Fibroblast of skin of left quadriceps (primary cell): ENCODE measurements at regions not wholly inside any gene's neighbourhood (a gene's known extent, or its start where the extent isn't known, plus 50 kb on each side); places are given as distances from the start of the nearest gene placed in this dataset.
"Not testable (repeated sequence)": the region's sequence is repeated elsewhere in the genome, so short reads cannot be mapped to it uniquely, and the experiment has no call there.

ENCODE experiments used
- DNase-seq, 2 experiments: peaks; one replicate each; pipeline ENCODE4 v3.0.0-alpha.2; 2013; ENCODE audit warnings: low read depth in 2 of 2

DNA sequence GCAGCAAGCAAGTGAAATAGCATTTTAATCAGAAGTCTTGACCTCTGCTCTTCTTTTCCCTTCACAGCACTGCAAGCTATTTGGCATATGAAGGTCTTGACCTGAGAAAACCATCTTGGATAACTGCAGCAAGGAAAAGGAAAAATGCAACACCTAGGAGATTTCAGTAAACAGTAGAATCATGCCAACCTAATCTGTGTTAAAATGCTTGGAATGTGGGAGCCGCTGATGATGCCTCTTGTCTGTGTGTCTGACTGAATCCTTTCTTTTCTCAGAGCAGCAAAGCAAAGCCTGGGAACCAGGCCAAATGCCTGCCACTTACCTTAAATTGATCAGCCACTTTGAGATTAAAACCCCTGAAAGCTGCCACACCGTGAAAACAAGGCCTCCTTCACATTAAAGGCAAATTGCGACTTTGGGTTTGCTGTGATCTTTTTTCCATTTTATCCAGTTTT lies 80.4 kb upstream of the CDK6 start:
- peak; percentile 25 to 38 for DNase-seq

DNA sequence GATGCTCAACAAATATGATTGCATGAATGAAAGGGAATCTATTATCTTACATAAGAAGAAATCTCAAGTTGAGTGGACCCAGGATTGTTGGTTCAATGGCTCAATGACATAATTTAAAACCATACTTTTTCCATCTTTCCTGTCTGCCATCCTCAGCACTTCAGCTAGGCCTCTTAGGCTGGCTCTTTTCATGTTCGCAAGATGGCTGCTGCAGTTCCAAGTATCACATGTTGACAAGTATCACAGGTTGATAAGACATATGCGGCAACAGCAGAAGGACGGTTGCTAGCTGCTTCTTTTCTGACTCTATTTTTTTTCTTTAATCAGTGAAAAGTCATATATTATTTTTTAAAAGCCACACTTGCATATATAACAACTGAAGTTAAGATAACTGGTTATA lies 79.0 kb upstream of the CDK6 start:
- DNase-seq, result no peak

DNA sequence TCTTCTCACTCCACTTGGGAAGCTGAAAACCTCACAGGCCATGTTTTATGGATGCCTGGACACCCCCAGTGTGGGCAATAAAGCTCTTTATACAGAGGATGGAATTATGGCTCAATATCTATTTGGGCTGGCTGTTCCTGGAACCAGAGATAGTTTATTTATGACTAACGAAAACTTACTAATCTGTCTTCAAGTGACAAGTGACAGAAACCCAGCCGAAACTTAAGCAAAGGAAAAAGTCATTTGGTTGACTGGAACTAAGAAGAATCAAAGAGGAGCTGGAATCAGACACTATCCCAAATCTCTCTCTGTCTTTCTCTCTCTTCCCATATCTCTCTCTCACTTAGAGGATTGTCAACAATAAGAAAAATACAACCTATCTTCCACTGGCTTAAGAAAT lies 78.3 kb upstream of the CDK6 start:
- no peak for DNase-seq

GRCh38 chr7:92913849-92914248 lies 77.5 kb upstream of the CDK6 start:
- no peak for DNase-seq

- no peak for DNase-seq
Observed at GRCh38 chr7:92910976-92911375, 74.6 kb upstream of the CDK6 start.

DNA sequence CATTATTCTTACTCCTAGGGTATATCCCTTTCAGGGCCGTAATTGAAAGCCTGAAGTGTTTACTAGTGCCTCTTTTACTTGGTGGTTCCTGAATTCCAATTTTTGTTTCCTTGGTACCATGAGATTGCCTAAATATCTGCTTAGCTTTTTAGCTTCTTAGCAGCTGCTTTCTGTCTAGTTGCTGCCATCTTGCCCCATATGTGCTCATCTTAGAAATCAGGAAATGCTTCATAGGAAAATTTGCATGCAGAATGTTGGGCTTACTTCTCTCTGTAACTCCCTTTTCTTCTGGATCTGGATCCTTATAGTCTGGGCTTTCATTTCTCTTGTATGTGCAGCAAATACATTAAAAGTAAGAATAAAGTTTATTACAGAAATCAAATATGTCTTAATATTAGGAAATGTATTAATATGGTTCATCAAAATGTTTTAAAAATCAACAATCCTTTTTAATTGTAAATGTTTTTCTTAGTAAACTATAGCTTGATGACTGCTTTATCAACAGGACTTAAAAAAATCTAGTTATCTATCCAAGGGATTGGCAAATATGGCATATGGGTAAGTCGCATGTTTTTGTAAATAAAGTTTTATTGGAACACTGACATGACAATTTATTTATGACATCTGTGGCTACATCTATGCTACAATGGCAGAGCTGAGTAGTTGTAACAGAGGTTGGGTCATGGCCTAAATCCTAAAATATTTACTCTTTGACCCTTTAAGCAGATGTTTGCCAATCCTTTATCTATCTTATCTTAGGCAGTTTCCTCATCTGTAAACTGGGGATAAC lies 73.5 kb upstream of the CDK6 start:
- DNase-seq, result no peak

DNA sequence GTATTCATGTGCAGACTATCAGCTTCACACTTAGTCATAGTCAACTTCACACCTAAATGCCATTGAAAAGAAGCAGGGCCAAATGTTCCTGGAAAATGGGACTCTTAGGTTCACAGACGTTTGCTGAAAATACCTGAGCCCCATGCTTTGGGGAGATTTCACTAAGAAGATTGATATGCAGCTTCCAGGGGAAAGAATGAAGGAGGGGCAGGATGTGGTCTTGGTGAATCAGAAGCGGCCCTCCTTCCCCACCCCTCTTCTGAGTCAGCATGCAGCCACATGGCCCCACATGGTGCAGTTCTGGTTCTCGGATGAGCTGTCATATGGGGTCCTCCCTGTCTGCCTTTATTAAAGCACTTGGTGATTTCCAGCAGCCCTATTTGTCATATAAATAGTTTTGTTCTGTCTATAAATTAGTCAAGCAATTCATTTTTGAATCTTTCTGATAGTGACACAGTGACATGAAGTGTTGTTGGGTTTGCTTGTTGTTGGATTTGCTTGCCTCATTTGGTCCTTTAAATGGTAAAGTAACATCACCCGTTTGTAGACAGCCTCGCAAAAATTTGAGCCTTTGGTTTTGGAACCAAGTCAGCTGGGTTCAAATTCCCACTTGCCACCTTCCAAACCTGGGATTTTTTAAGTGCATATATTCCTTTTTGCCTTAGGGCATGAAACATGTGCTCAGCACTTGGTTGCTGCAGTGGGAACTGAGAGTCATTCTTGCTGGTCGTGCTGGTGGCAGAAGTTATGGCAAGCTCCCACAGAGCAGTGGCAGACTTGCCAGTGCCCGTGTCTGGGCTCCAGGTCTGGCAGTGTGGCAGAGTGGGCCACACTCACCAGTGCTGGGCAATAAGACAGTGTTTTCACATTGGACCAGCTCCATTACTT lies 68.1 kb upstream of the CDK6 start:
- DNase-seq, result peak; percentile 90 to 94

DNA sequence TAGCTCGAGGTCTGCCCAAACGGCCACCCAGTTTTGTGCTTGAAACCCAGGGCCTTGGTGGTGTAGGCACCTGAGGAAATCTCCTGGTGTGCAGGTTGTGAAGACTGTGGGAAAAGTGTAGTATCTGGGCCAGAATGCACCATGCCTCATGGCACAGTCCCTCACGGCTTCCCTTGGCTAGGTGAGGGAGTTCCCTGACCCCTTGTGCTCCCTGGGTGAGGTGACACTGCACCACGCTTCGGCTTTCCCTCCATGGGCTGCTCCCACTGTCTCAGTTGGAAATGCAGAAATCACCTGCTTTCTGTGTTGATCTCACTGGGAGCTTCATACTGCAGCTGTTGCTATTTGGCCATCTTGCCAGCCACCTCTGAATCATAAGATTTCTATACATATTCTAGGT lies 62.4 kb upstream of the CDK6 start:
- DNase-seq, result no peak

DNA sequence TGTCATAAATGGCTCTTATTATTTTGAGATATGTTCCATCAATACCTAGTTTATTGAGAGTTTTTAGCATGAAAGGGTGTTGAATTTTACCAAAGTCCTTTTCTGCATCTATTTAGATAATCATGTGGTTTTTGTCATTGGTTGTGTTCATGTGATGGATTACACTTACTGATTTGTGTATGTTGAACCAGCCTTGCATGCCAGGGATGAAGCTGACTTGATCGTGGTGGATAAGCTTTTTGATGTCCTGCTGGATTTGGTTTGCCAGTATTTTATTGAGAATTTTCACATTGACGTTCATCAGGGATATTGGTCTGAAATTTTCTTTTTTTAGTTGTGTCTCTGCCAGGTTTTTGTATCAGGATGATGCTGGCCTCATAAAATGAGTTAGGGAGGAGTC lies 58.5 kb upstream of the CDK6 start:
- DNase-seq, result not testable (repeated sequence)

DNA sequence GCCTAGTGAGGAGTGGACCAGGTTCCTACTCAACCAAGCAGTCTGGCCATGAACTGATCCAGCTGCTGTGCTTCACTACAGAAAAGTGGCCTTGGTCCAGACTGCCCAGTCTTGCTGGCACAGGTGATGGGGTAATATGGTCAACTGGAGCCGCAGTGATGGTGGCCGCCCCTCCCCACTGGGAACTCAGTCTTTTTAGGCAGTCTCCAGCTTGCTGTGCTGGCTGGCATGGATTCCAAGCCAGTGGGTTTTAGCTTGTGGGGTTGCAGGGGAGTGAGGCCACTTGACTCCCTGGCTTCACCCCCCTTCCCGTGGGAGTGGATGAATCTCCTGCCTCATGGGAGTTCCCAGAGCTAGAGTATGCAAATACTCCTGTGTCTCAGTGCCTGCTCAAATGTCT lies 52.7 kb upstream of the CDK6 start:
- no peak for DNase-seq
